BJ (cell line): ENCODE measurements at regions not wholly inside any gene's neighbourhood (a gene's known extent, or its start where the extent isn't known, plus 50 kb on each side); places are given as distances from the start of the nearest gene placed in this dataset.

Experiments used
- CTCF ChIA-PET: fragments of 350-600 bp; formaldehyde crosslinking; extraction: SDS; loops from one replicate; lab custom pipeline; 2021; ENCODE audit warnings: antibody characterized with exemption, inconsistent platforms; lab: Yijun Ruan, JAX
- POLR2A ChIA-PET: fragments of 300-600 bp; sonication (Branson Sonifier 250); formaldehyde crosslinking; extraction: SDS; loops from one replicate; lab custom pipeline; 2021; ENCODE audit warnings: antibody characterized with exemption; lab: Charles Lee
- DNase-seq: peaks from one replicate; pipeline ENCODE4 v3.0.0-alpha.2; 2011; ENCODE audit warnings: low read depth
- H3K27me3 ChIP-seq: 2 replicates; pipeline ENCODE4 v1.6.0; 2011; ENCODE audit warnings: low read length; ENCODE audit not compliant: control insufficient read depth, insufficient read depth
- H3K36me3 ChIP-seq: 2 replicates; pipeline ENCODE4 v1.5.1; 2011; ENCODE audit warnings: low read length; ENCODE audit not compliant: control insufficient read depth, insufficient read depth
- H3K4me3 ChIP-seq: 2 replicates; pipeline ENCODE4 v1.5.1; 2011; ENCODE audit warnings: low read depth, mild to moderate bottlenecking, control low read depth, low read length
- TF ChIP-seq, protein P1 (sequence below): IDR thresholded peaks from 2 replicates; pipeline ENCODE4 v1.5.1; 2011; ENCODE audit warnings: low read depth, mild to moderate bottlenecking, control low read depth, inconsistent platforms, low read length, moderate library complexity; ENCODE audit not compliant: insufficient read depth

DNA sequence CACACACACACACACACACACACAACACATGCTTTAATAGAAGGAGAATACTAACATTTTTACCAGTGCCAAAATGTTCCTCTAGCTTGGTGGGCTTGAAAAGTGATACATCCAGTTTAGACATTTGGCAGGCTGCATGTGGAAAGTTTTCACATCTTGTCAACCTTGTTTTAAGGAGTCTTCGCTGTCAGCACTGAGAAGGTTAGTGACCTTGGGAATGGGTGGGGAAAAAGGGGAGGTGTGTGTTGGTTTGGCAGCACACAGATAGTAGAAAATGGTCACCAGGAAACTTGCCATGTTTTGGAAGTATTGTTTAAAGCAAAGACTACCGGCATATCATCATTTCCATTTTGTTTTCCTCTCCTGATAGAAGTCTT lies 346.5 kb upstream of the ADAMTSL1 start:
- DNase-seq = no peak
- POLR2A ChIA-PET = no interaction called here
- Histone ChIP-seq H3K36me3 (no peaks in the 10 kb centered on the region), H3K4me3 (no peak overlapping the region), H3K27me3 (no peaks in the 10 kb centered on the region)
- TF ChIP-seq, protein P1, sequence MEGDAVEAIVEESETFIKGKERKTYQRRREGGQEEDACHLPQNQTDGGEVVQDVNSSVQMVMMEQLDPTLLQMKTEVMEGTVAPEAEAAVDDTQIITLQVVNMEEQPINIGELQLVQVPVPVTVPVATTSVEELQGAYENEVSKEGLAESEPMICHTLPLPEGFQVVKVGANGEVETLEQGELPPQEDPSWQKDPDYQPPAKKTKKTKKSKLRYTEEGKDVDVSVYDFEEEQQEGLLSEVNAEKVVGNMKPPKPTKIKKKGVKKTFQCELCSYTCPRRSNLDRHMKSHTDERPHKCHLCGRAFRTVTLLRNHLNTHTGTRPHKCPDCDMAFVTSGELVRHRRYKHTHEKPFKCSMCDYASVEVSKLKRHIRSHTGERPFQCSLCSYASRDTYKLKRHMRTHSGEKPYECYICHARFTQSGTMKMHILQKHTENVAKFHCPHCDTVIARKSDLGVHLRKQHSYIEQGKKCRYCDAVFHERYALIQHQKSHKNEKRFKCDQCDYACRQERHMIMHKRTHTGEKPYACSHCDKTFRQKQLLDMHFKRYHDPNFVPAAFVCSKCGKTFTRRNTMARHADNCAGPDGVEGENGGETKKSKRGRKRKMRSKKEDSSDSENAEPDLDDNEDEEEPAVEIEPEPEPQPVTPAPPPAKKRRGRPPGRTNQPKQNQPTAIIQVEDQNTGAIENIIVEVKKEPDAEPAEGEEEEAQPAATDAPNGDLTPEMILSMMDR = no peak
- CTCF ChIA-PET = no interaction called here

DNA sequence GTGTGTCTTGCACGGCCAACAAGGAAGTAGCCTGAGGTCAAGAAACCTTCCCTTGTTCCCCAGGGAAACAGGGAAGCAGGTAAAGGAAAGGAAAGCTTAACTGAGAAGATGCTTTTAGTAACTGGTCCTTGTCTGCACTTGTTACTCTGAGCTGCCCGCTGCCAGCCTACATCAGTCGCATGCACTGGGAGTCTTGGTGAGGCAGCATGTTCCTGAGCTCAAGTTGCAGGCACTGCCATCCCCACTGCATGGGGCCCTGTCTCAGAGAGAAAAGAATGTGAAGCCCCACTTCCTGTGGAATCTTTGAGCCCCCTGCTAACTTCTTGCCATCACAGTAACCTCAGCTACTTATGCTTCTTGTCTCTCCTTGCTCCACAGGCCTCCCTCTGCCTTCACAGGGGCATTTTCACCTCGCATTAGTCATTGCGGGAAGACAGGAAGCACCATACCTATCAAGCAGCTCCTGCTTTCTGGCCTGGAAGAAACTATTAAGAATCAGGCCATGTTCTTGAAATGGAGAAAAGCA lies 344.1 kb upstream of the ADAMTSL1 start:
- ChIA-PET POLR2A (no interaction called here), CTCF (interaction anchor here (0.6 to 1.2 kb wide), 2 partner anchors 16 to 596 kb away, joined by 3 read pairs; no protein-coding TSS in a partner anchor)

DNA sequence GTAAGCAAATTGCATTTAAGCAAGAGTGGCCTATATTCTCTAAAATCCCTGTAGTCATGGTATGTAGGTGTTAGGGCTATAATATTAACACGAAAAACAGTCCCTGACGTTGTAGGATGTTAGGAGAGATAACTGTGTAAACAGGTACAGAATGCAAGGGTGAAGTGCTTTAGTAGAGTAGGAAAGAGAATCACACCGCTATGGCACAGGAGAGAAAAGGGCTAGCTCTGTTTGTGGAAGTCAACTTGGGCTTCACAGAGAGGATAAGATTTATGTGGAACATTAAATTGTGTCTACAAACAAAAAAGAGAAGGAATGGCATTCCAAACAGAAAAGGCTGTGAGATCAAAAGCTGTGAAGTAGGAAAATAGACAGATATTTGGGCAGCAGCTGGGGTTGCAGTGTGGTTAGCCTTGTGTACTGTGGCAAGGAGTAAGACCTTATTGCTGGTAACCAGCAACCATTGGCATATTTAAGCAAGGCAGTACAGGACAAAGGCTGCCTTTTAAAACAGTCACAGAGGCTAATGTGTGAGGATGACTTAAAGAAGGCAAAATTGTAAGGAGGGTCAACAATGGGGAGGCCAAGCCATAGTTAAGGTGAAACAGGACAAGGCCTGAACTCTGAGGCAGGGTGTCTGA lies 337.5 kb upstream of the ADAMTSL1 start:
- Histone ChIP-seq H3K4me3 (no peak overlapping the region), H3K36me3 (no peaks in the 10 kb centered on the region), H3K27me3 (no peaks in the 10 kb centered on the region)
- ChIA-PET CTCF (no interaction called here), POLR2A (no interaction called here)
- no peak for DNase-seq
- TF ChIP-seq, protein P1 = no peak

More for the DNA sequence above, 344.1 kb upstream of the ADAMTSL1 start:
- Histone ChIP-seq H3K36me3 (no peaks in the 10 kb centered on the region), H3K4me3 (no peak overlapping the region), H3K27me3 (no peaks in the 10 kb centered on the region)
- TF ChIP-seq, protein P1 = no peak
- DNase-seq = no peak

DNA sequence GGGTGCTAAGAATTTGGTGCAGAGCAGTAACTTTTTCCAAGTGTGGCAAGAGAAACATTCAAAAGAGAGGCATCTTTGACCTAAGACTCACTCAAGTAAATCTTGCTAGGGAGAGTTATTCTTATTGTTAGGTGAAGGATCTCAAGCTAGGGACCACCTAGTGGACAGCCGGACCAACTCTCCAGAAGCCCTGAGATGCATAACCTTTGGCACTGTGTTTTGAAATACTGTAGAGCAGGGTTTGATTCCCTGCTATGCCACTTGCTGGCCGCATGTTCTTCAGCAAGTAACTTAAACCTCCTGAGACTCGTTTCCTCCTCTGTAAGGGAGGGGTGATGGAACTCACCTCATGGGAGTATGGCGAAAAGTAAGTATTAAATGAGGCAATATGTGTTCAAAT lies 336.1 kb upstream of the ADAMTSL1 start:
- ChIA-PET POLR2A (no interaction called here), CTCF (no interaction called here)
- no peaks in the 10 kb centered on the region for H3K36me3 ChIP-seq

DNA sequence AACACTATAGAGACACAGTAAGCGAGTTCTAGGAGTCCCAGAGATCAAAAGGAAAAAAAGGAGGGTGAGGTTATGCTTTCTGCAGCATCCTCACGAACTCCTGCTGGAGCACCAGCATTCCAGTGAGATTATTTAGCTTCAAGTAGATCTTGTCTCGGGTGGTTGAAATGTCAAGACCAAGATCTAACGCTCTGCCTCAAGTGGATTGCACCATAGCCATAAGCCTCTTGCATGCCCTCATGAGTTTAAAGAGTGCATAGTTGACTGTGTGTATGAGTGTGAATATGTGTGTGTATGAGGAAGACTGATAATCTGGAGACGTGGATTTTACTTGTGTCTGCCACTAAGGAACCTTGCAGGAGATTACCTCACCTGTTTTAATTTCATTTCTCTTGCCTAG lies 335.3 kb upstream of the ADAMTSL1 start:
- Histone ChIP-seq H3K36me3 (no peaks in the 10 kb centered on the region), H3K4me3 (no peak overlapping the region), H3K27me3 (no peaks in the 10 kb centered on the region)
- CTCF ChIA-PET = interaction anchor here (1.0 kb wide), 1 partner anchor 24 kb away, joined by 3 read pairs; no protein-coding TSS in a partner anchor
- POLR2A ChIA-PET = no interaction called here
- DNase-seq = no peak
- TF ChIP-seq, protein P1 = no peak

More for the DNA sequence above, 336.1 kb upstream of the ADAMTSL1 start:
- H3K27me3 ChIP-seq = no peaks in the 10 kb centered on the region
- TF ChIP-seq, protein P1 = no peak
- H3K4me3 ChIP-seq = no peak overlapping the region
- DNase-seq = no peak
